Vagina (tissue), 2 donors: ENCODE measurements at regions not wholly inside any gene's neighbourhood (a gene's known extent, or its start where the extent isn't known, plus 50 kb on each side); places are given as distances from the start of the nearest gene placed in this dataset.

Experiments used
- POLR2A ChIP-seq, 2 donors: fragments of 450-650 bp; IDR thresholded peaks; one replicate each; pipeline ENCODE4 v1.6.1; 2017; ENCODE audit warnings: antibody characterized with exemption in 2 of 2, mild to moderate bottlenecking in 2 of 2, moderate library complexity in 2 of 2
- POLR2AphosphoS5 ChIP-seq, 2 donors: sonication (generic); formaldehyde crosslinking; IDR thresholded peaks; one replicate each; pipeline ENCODE4 v1.9.0; 2017; ENCODE audit warnings: antibody characterized with exemption in 2 of 2, mild to moderate bottlenecking in 2 of 2, low read depth in 1 of 2; ENCODE audit not compliant: insufficient read depth in 1 of 2
- TF ChIP-seq, protein P1 (sequence below), 3 experiments: fragments of 450-650 bp in 2 of 3; fragments of 200-600 bp in 1 of 3; sonication (generic) in 1 of 3; IDR thresholded peaks; one replicate each; pipeline ENCODE4 v1.5.1; 2017 to 2019; ENCODE audit warnings: antibody characterized with exemption in 3 of 3, mild to moderate bottlenecking in 2 of 3, moderate library complexity in 2 of 3

DNA sequence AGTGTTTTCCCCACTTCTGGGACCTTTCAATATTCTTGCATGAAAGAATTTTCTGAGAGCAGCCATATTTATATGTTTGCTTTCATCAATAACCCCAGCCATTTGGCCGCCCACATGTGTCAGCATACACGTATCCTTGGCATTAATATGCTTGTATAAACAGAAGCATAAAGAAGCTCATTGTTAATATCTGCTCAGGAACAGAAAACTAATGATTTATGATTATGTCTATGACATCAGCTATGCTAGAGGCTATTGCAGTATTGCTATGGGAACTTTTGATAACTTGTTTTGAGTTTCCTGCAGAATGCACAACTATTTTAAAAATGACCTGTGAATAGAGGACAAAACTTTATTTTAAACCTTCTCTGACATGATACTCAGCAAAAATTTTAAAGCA lies 300.9 kb upstream of the MTPN start:
- TF ChIP-seq, protein P1, sequence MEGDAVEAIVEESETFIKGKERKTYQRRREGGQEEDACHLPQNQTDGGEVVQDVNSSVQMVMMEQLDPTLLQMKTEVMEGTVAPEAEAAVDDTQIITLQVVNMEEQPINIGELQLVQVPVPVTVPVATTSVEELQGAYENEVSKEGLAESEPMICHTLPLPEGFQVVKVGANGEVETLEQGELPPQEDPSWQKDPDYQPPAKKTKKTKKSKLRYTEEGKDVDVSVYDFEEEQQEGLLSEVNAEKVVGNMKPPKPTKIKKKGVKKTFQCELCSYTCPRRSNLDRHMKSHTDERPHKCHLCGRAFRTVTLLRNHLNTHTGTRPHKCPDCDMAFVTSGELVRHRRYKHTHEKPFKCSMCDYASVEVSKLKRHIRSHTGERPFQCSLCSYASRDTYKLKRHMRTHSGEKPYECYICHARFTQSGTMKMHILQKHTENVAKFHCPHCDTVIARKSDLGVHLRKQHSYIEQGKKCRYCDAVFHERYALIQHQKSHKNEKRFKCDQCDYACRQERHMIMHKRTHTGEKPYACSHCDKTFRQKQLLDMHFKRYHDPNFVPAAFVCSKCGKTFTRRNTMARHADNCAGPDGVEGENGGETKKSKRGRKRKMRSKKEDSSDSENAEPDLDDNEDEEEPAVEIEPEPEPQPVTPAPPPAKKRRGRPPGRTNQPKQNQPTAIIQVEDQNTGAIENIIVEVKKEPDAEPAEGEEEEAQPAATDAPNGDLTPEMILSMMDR (IDR thresholded peaks at IDR 0.05), result no peak
- TF ChIP-seq POLR2A (IDR thresholded peaks at IDR 0.05), result no peak
- TF ChIP-seq POLR2AphosphoS5 (IDR thresholded peaks at IDR 0.05; ENCODE audit: insufficient read depth in 1 of 2, low read depth in 1 of 2), result no peak
